Fibroblast of villous mesenchyme (primary cell): ENCODE measurements at regions not wholly inside any gene's neighbourhood (a gene's known extent, or its start where the extent isn't known, plus 50 kb on each side); places are given as distances from the start of the nearest gene placed in this dataset.

Source experiments
- DNase-seq: peaks from one replicate; pipeline ENCODE4 v3.0.0-alpha.2; 2010; ENCODE audit warnings: low read depth
- H3K4me3 ChIP-seq: 2 replicates; pipeline ENCODE4 v1.5.1; 2011; ENCODE audit warnings: low read depth, mild to moderate bottlenecking, low read length
- CTCF ChIP-seq: IDR thresholded peaks from 2 replicates; pipeline ENCODE4 v1.5.1; 2012; ENCODE audit warnings: low read depth, mild to moderate bottlenecking, low read length; ENCODE audit not compliant: insufficient read depth

GRCh38 chr11:70872955-70873735, 379.2 kb downstream of the SHANK2 start:
- TF ChIP-seq CTCF = no peak
- no peak for DNase-seq
- H3K4me3 ChIP-seq = no peak overlapping the region

GRCh38 chr11:70873736-70874412, 378.5 kb downstream of the SHANK2 start:
- no peak for TF ChIP-seq CTCF
- H3K4me3 ChIP-seq = no peak overlapping the region
- no peak for DNase-seq

GRCh38 chr11:70876685-70877084, 375.7 kb downstream of the SHANK2 start:
- no peak for DNase-seq
- TF ChIP-seq CTCF = no peak
- H3K4me3 ChIP-seq = no peak overlapping the region

GRCh38 chr11:70877151-70877550, 375.2 kb downstream of the SHANK2 start:
- no peak overlapping the region for H3K4me3 ChIP-seq
- DNase-seq = no peak
- no peak for TF ChIP-seq CTCF

- DNase-seq = no peak
- H3K4me3 ChIP-seq = no peak overlapping the region
- TF ChIP-seq CTCF = no peak
These were observed 374.0 kb downstream of the SHANK2 start for GRCh38 chr11:70878366-70878765.

GRCh38 chr11:70879601-70880285, 372.6 kb downstream of the SHANK2 start:
- no peak for DNase-seq
- H3K4me3 ChIP-seq = no peak overlapping the region
- no peak for TF ChIP-seq CTCF
